ENCODE measurements at regions not wholly inside any gene's neighbourhood (a gene's known extent, or its start where the extent isn't known, plus 50 kb on each side); places are given as distances from the start of the nearest gene placed in this dataset.
A peak's percentile ranks its signal among the peaks of the same experiment; 100 is the strongest.

DNA sequence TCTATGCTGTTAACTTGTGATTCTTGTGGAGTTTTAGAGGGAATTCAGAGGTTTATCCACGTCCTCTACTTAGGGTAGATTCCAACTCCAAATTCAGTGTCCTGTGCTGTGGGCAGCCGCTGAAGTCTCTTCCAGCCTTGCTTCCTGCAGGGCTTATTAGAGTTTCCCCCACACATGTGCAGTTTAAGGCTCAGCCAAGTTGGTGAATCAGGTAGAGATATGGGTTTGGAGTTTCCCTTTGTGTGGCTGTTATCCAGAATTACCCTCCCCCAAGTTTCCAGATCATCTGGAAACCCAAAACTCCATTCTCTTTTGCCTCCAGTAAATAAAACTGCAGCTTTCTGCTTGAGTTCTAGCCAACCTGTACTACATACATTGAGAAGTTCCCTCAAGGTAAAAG, 853.7 kb downstream of the GALC start (continued):
- no peak for TF ChIP-seq ZNF331 (CRISPR knock-in tag; IDR thresholded peaks at IDR 0.05; ENCODE audit: low read depth)

DNA sequence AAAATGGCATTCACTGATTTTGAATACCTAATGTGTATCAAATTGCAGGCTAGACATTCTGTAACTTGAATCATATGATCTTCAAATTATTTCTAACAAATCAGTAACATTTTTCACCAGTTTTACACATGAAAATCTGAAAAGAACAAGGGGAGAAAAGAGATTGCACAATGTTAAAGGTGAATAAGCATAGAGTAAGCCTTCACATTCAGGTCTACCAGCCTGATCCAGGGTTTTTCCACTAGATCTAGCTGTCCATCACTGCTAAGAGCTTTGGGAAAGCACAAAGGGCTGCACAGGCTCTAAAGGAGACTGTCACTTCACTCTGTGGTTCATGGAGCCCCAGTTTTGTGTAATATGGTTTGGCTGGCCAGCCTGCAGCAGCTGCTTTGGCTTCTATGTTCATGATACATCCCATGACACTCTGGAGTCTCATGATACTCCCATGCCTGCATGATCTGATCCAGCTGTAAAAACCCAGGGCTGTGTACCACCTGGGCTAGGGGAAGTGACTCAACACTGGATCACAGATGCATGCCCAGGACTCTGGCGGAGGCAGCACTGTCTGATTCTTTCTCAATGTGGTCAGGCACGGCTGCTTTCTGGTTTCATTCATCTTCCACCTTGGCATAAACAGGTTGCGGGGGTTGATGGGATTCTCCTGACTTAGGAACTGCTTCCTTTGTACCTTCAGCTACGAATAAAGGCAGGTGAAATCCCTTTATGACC, 859.7 kb downstream of the GALC start:
- Histone ChIP-seq H3F3A (replicated peaks; ENCODE audit: low read depth) (no peaks in the 10 kb centered on the region), H3K4me1 (ENCODE audit: insufficient read depth) (no peaks in the 10 kb centered on the region), H3K79me2 (replicated peaks; ENCODE audit: insufficient read depth) (no peaks in the 10 kb centered on the region), H4K20me1 (replicated peaks; ENCODE audit: insufficient read depth) (no peaks in the 10 kb centered on the region), H3K4me3 (no peak overlapping the region), H2AFZ (no peak overlapping the region), H3K36me3 (ENCODE audit: insufficient read depth) (no peaks in the 10 kb centered on the region), H3K9me2 (ENCODE audit: insufficient read depth) (no peaks in the 10 kb centered on the region), H3K27me3 (ENCODE audit: insufficient read depth) (no peaks in the 10 kb centered on the region), H3K4me2 (no peak overlapping the region), H3K27ac (ENCODE audit: low read depth) (no peak overlapping the region)
- no peak for ATAC-seq
- H3K9me3 Mint-ChIP-seq: no peaks in the 10 kb centered on the region
- no peak overlapping the region for H3K4me3 Mint-ChIP-seq
- no peak for DNase-seq (ENCODE audit: low spot score)
- H3K27me3 Mint-ChIP-seq (ENCODE audit: insufficient read depth, low read depth, poor library complexity): no peaks in the 10 kb centered on the region
- TF ChIP-seq JUNB (IDR thresholded peaks at IDR 0.05; ENCODE audit: unreplicated experiment) (no peak), STAT1 (IDR thresholded peaks at IDR 0.05; ENCODE audit: unreplicated experiment) (no peak)
- no peak overlapping the region for H3K27ac Mint-ChIP-seq
- peaks cover 10% of the 10 kb centered on the region for H3K4me1 Mint-ChIP-seq
- no peaks in the 10 kb centered on the region for H3K36me3 Mint-ChIP-seq (ENCODE audit: low read depth)

DNA sequence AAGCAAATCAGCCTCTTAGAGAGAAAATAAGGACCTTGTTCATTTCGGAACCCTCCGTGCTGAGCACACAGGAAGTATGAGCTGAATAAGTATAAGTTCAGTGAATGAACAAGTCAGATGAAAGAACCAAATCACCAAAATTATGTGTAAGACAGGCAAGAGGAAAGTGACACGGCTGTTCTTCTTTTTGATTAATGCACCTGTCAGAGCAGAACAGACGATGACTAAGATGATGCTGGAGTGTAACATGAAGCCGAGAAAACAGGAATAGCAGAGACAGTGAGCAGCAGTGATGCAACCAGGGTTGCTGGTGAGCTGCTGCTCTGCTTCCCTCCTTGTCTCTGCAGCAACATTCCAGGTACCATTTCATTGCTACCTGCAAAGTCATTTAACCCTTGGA, 861.1 kb downstream of the GALC start:
- H3K4me1 ChIP-seq (ENCODE audit: insufficient read depth): no peaks in the 10 kb centered on the region
- no peaks in the 10 kb centered on the region for H4K20me1 ChIP-seq (replicated peaks; ENCODE audit: insufficient read depth)
- ATAC-seq (peak; percentile 67), DNase-seq (ENCODE audit: low spot score) (peak; percentile 35)
- Mint-ChIP-seq H3K27ac (no peak overlapping the region), H3K4me3 (no peak overlapping the region), H3K27me3 (ENCODE audit: insufficient read depth, low read depth, poor library complexity) (no peaks in the 10 kb centered on the region), H3K36me3 (ENCODE audit: low read depth) (no peaks in the 10 kb centered on the region), H3K9me3 (no peaks in the 10 kb centered on the region), H3K4me1 (peaks cover 10% of the 10 kb centered on the region)
- no peak overlapping the region for H3K27ac ChIP-seq (ENCODE audit: low read depth)
- no peak overlapping the region for H3K4me3 ChIP-seq
- H3K79me2 ChIP-seq (replicated peaks; ENCODE audit: insufficient read depth): no peaks in the 10 kb centered on the region
- H3K9me2 ChIP-seq (ENCODE audit: insufficient read depth): no peaks in the 10 kb centered on the region
- no peak overlapping the region for H2AFZ ChIP-seq
- no peaks in the 10 kb centered on the region for H3F3A ChIP-seq (replicated peaks; ENCODE audit: low read depth)
- H3K36me3 ChIP-seq (ENCODE audit: insufficient read depth): no peaks in the 10 kb centered on the region
- H3K4me2 ChIP-seq: no peak overlapping the region
- H3K27me3 ChIP-seq (ENCODE audit: insufficient read depth): no peaks in the 10 kb centered on the region
- no peak for TF ChIP-seq POLR2AphosphoS5 (IDR thresholded peaks at IDR 0.05; ENCODE audit: low read depth)
- no peak for TF ChIP-seq ZNF114 (CRISPR knock-in tag; IDR thresholded peaks at IDR 0.05)
- TF ChIP-seq, protein P1, sequence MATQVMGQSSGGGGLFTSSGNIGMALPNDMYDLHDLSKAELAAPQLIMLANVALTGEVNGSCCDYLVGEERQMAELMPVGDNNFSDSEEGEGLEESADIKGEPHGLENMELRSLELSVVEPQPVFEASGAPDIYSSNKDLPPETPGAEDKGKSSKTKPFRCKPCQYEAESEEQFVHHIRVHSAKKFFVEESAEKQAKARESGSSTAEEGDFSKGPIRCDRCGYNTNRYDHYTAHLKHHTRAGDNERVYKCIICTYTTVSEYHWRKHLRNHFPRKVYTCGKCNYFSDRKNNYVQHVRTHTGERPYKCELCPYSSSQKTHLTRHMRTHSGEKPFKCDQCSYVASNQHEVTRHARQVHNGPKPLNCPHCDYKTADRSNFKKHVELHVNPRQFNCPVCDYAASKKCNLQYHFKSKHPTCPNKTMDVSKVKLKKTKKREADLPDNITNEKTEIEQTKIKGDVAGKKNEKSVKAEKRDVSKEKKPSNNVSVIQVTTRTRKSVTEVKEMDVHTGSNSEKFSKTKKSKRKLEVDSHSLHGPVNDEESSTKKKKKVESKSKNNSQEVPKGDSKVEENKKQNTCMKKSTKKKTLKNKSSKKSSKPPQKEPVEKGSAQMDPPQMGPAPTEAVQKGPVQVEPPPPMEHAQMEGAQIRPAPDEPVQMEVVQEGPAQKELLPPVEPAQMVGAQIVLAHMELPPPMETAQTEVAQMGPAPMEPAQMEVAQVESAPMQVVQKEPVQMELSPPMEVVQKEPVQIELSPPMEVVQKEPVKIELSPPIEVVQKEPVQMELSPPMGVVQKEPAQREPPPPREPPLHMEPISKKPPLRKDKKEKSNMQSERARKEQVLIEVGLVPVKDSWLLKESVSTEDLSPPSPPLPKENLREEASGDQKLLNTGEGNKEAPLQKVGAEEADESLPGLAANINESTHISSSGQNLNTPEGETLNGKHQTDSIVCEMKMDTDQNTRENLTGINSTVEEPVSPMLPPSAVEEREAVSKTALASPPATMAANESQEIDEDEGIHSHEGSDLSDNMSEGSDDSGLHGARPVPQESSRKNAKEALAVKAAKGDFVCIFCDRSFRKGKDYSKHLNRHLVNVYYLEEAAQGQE (IDR thresholded peaks at IDR 0.05; ENCODE audit: unreplicated experiment): no peak
- TF ChIP-seq, protein P2, sequence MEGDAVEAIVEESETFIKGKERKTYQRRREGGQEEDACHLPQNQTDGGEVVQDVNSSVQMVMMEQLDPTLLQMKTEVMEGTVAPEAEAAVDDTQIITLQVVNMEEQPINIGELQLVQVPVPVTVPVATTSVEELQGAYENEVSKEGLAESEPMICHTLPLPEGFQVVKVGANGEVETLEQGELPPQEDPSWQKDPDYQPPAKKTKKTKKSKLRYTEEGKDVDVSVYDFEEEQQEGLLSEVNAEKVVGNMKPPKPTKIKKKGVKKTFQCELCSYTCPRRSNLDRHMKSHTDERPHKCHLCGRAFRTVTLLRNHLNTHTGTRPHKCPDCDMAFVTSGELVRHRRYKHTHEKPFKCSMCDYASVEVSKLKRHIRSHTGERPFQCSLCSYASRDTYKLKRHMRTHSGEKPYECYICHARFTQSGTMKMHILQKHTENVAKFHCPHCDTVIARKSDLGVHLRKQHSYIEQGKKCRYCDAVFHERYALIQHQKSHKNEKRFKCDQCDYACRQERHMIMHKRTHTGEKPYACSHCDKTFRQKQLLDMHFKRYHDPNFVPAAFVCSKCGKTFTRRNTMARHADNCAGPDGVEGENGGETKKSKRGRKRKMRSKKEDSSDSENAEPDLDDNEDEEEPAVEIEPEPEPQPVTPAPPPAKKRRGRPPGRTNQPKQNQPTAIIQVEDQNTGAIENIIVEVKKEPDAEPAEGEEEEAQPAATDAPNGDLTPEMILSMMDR (conservative IDR thresholded peaks at IDR 0.05; ENCODE audit: low read depth in 2 of 2): no peak
- no peak for TF ChIP-seq EZH2phosphoT487 (IDR thresholded peaks at IDR 0.05; ENCODE audit: unreplicated experiment)
- no peak for TF ChIP-seq STAT1 (IDR thresholded peaks at IDR 0.05; ENCODE audit: unreplicated experiment)
- TF ChIP-seq JUNB (IDR thresholded peaks at IDR 0.05; ENCODE audit: unreplicated experiment): no peak
- no peak for TF ChIP-seq CREB1 (CRISPR knock-in tag; IDR thresholded peaks at IDR 0.05; ENCODE audit: low read depth)
- no peak for TF ChIP-seq ZNF331 (CRISPR knock-in tag; IDR thresholded peaks at IDR 0.05; ENCODE audit: low read depth)
- TF ChIP-seq, protein P3, sequence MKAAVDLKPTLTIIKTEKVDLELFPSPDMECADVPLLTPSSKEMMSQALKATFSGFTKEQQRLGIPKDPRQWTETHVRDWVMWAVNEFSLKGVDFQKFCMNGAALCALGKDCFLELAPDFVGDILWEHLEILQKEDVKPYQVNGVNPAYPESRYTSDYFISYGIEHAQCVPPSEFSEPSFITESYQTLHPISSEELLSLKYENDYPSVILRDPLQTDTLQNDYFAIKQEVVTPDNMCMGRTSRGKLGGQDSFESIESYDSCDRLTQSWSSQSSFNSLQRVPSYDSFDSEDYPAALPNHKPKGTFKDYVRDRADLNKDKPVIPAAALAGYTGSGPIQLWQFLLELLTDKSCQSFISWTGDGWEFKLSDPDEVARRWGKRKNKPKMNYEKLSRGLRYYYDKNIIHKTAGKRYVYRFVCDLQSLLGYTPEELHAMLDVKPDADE (IDR thresholded peaks at IDR 0.05): no peak

Data from GM23338 (cell line).